Fibroblast of lung (primary cell): ENCODE measurements at regions not wholly inside any gene's neighbourhood (a gene's known extent, or its start where the extent isn't known, plus 50 kb on each side); places are given as distances from the start of the nearest gene placed in this dataset.
A peak's percentile ranks its signal among the peaks of the same experiment; 100 is the strongest.

Source experiments
- DNase-seq, 2 donors: peaks; one replicate each; pipeline versions ENCODE4 v3.0.0 to v3.0.0-alpha.2; 2010; ENCODE audit warnings: low read depth in 2 of 2
- H2AFZ ChIP-seq: 2 replicates; pipeline ENCODE4 v1.5.1; 2012; ENCODE audit warnings: low read length, control low read depth, inconsistent platforms
- H3K27ac ChIP-seq: 2 replicates; pipeline ENCODE4 v1.5.1; 2011; ENCODE audit warnings: low read length, control low read depth; ENCODE audit not compliant: insufficient read depth
- H3K27me3 ChIP-seq: 2 replicates; pipeline ENCODE4 v1.5.1; 2011; ENCODE audit warnings: mild to moderate bottlenecking, low read length; ENCODE audit not compliant: control insufficient read depth, insufficient read depth
- H3K36me3 ChIP-seq: 2 replicates; pipeline ENCODE4 v1.5.1; 2011; ENCODE audit warnings: low read length; ENCODE audit not compliant: control insufficient read depth, insufficient read depth
- H3K4me1 ChIP-seq: 2 replicates; pipeline ENCODE4 v1.5.1; 2011; ENCODE audit warnings: low read length; ENCODE audit not compliant: control insufficient read depth, insufficient read depth; ENCODE audit errors: extremely low read depth
- H3K4me2 ChIP-seq: 2 replicates; pipeline ENCODE4 v1.5.1; 2011; ENCODE audit warnings: low read length, control low read depth; ENCODE audit not compliant: insufficient read depth; ENCODE audit errors: extremely low read depth
- H3K4me3 ChIP-seq, 4 experiments: fragments of 200-600 bp in 1 of 4; sonication (generic) in 1 of 4; replicated peaks in 1 of 4; 2 replicates each; pipeline ENCODE4 v1.5.1; 2011 to 2016; ENCODE audit warnings: low read length in 4 of 4, low read depth in 3 of 4, mild to moderate bottlenecking in 3 of 4, control low read depth in 2 of 4, inconsistent platforms in 1 of 4, mixed read lengths in 1 of 4; ENCODE audit not compliant: insufficient read depth in 1 of 4; ENCODE audit errors: control extremely low read depth in 1 of 4
- H3K79me2 ChIP-seq: 2 replicates; pipeline ENCODE4 v1.5.1; 2012; ENCODE audit warnings: mild to moderate bottlenecking, low read length, inconsistent platforms; ENCODE audit not compliant: control insufficient read depth, insufficient read depth
- H3K9ac ChIP-seq: 2 replicates; pipeline ENCODE4 v1.5.1; 2011; ENCODE audit warnings: mild to moderate bottlenecking, low read length, control low read depth; ENCODE audit not compliant: insufficient read depth
- H3K9me3 ChIP-seq: 2 replicates; pipeline ENCODE4 v1.5.1; 2012; ENCODE audit warnings: low read depth, low read length; ENCODE audit not compliant: control insufficient read depth, insufficient read depth
- H4K20me1 ChIP-seq: 2 replicates; pipeline ENCODE4 v1.5.1; 2011; ENCODE audit warnings: low read length; ENCODE audit not compliant: control insufficient read depth, insufficient read depth; ENCODE audit errors: extremely low read depth
- CTCF ChIP-seq, 2 donors: IDR thresholded peaks in 1 of 2; conservative IDR thresholded peaks in 1 of 2; 1 replicate in 1 of 2; 2 replicates in 1 of 2; pipeline ENCODE4 v1.5.1; 2011 to 2012; ENCODE audit warnings: low read length in 2 of 2, control low read depth in 1 of 2, inconsistent platforms in 1 of 2, low read depth in 1 of 2, mild to moderate bottlenecking in 1 of 2
- EZH2 ChIP-seq: IDR thresholded peaks from 2 replicates; pipeline ENCODE4 v1.5.1; 2012; ENCODE audit warnings: low read length, control low read depth, mild to moderate bottlenecking; ENCODE audit errors: missing control alignments

DNA sequence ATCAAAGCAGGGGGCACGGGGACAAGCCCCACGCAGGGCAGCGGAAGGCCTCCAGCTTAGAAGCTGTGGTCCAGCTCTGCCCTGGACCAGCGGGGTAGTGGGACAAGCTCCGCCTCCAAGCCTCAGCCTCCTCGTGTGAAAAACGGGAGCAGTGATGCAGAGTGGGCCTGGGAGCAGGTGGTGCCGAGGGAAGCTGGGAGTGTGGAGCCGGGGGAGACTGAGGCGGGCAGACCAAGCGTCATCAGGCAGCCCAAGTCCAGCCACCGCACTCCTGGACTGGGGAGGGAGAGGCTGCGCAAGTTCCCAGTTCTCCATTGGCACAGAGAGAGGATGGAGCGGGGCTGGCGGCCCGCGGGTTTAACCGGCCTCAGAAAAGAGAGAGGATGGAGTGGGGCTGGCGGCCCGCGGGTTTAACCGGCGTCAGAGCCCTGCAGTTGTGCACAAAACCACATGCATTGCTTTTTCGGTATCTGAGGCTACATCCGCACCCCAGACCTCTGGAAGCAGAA lies 68.1 kb upstream of the PHF21B start:
- Histone ChIP-seq H3K4me1 (no peaks in the 10 kb centered on the region), H2AFZ (no peak overlapping the region), H3K79me2 (no peaks in the 10 kb centered on the region), H3K36me3 (no peaks in the 10 kb centered on the region), H3K4me3 (no peak overlapping the region), H3K9ac (no peak overlapping the region), H3K9me3 (no peaks in the 10 kb centered on the region), H3K4me2 (no peak overlapping the region), H3K27me3 (peaks cover 7% of the 10 kb centered on the region), H3K27ac (no peak overlapping the region), H4K20me1 (no peaks in the 10 kb centered on the region)
- DNase-seq = no peak
- no peak for TF ChIP-seq EZH2

GRCh38 chr22:45082795-45083194 lies 73.0 kb upstream of the PHF21B start:
- no peak overlapping the region for H3K4me3 ChIP-seq
- H4K20me1 ChIP-seq = no peaks in the 10 kb centered on the region
- no peak for DNase-seq
- TF ChIP-seq CTCF (conservative IDR thresholded peaks at IDR 0.05 in 1 of 2, IDR thresholded peaks at IDR 0.05 in 1 of 2; ENCODE audit: low read depth in 1 of 2, low read length in 2 of 2) = no peak
- TF ChIP-seq EZH2 = no peak
- H2AFZ ChIP-seq = no peak overlapping the region
- no peaks in the 10 kb centered on the region for H3K36me3 ChIP-seq
- no peak overlapping the region for H3K4me2 ChIP-seq
- H3K79me2 ChIP-seq = no peaks in the 10 kb centered on the region
- peaks cover 2% of the 10 kb centered on the region for H3K4me1 ChIP-seq
- no peaks in the 10 kb centered on the region for H3K9me3 ChIP-seq
- no peaks in the 10 kb centered on the region for H3K27me3 ChIP-seq
- no peak overlapping the region for H3K27ac ChIP-seq
- no peak overlapping the region for H3K9ac ChIP-seq

DNA sequence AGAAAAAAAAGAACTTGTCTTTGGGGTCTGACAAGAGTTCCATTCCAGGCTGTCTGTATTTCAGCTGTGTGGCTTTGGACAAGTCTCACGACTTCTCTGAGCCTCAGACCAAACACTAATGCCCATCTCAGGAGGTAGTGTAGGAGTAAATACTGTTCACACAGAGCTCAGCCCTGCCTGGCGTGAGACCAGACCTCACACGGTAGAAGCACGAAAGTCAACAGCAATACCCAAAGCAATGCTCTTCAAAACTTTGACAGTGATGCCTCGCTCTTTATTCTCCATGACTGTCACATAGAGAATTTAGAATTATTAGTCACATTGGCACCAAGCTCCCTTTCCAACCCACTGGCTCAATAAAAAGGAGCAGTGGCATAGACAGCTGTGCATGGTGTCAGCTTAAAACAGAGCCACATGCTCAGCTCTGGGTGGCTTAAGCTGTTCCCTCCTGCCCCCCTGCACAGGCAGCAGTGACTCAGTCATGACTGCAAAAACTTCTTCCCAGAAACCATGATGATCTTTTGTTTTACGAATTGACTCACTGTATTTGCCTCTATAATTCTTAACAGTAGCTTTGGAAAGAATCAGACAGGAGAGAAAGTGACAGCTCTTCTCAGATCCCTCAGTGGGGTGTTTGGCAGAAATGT lies 74.0 kb upstream of the PHF21B start:
- Histone ChIP-seq H3K36me3 (no peaks in the 10 kb centered on the region), H3K27ac (no peak overlapping the region), H3K9ac (no peak overlapping the region), H3K4me1 (peaks cover 2% of the 10 kb centered on the region), H3K4me3 (no peak overlapping the region), H3K9me3 (no peaks in the 10 kb centered on the region), H4K20me1 (no peaks in the 10 kb centered on the region), H3K4me2 (no peak overlapping the region), H2AFZ (no peak overlapping the region), H3K27me3 (no peaks in the 10 kb centered on the region), H3K79me2 (no peaks in the 10 kb centered on the region)
- no peak for TF ChIP-seq EZH2
- TF ChIP-seq CTCF (conservative IDR thresholded peaks at IDR 0.05 in 1 of 2, IDR thresholded peaks at IDR 0.05 in 1 of 2; ENCODE audit: low read depth in 1 of 2, low read length in 2 of 2) = no peak
- peak; percentile 43 to 86 for DNase-seq
